GM23338 (cell line): ENCODE measurements at regions not wholly inside any gene's neighbourhood (a gene's known extent, or its start where the extent isn't known, plus 50 kb on each side); places are given as distances from the start of the nearest gene placed in this dataset.

ENCODE experiments used
- EZH2 ChIP-seq: fragments of 200-600 bp; sonication (generic); IDR thresholded peaks from one replicate; pipeline ENCODE4 v1.8.0; 2017; ENCODE audit warnings: antibody characterized with exemption, mild to moderate bottlenecking, low read depth; ENCODE audit not compliant: unreplicated experiment
- EZH2phosphoT487 ChIP-seq: fragments of 200-600 bp; sonication (generic); IDR thresholded peaks from one replicate; pipeline ENCODE4 v1.8.1; 2018; ENCODE audit warnings: antibody characterized with exemption; ENCODE audit not compliant: unreplicated experiment
- STAT1 ChIP-seq: IDR thresholded peaks from one replicate; pipeline ENCODE4 v1.6.1; 2016; ENCODE audit warnings: antibody characterized with exemption; ENCODE audit not compliant: unreplicated experiment
- ZNF114 ChIP-seq: fragments of 250-450 bp; sonication (Bioruptor Pico); IDR thresholded peaks from 2 replicates; pipeline ENCODE4 v1.5.0; 2020; ENCODE audit warnings: mild to moderate bottlenecking, moderate library complexity
- TF ChIP-seq, protein P1 (sequence below): fragments of 250-450 bp; sonication (Bioruptor Pico); IDR thresholded peaks from 2 replicates; pipeline ENCODE4 v1.5.0; 2020; ENCODE audit warnings: mild to moderate bottlenecking, moderate library complexity
- TF ChIP-seq, protein P2 (sequence below): IDR thresholded peaks from one replicate; pipeline ENCODE4 v1.6.1; 2018; ENCODE audit warnings: antibody characterized with exemption; ENCODE audit not compliant: unreplicated experiment
- TF ChIP-seq, protein P3 (sequence below): IDR thresholded peaks from 2 replicates; pipeline ENCODE4 v1.6.1; 2016; ENCODE audit warnings: antibody characterized with exemption

DNA sequence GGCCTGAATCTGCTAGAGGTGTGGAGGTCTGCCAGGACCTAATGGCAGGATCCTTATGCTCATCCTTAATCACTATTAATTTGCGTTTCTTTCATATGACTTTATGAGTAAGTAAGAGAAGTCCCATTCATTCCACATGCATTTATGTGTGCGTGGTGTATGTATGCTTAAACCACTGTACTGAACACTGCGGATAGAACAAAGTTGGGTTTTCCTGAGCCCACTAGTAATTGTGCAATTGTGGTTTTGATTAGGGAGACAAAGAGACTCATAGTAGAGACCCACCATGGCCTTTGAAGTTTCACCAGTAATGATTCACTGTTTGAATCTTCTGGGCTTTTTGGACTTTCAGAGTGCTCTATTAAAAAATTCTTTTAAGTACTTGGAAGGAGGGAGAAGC is 498.5 kb upstream of the DIPK2B start (continued):
- TF ChIP-seq, protein P1, sequence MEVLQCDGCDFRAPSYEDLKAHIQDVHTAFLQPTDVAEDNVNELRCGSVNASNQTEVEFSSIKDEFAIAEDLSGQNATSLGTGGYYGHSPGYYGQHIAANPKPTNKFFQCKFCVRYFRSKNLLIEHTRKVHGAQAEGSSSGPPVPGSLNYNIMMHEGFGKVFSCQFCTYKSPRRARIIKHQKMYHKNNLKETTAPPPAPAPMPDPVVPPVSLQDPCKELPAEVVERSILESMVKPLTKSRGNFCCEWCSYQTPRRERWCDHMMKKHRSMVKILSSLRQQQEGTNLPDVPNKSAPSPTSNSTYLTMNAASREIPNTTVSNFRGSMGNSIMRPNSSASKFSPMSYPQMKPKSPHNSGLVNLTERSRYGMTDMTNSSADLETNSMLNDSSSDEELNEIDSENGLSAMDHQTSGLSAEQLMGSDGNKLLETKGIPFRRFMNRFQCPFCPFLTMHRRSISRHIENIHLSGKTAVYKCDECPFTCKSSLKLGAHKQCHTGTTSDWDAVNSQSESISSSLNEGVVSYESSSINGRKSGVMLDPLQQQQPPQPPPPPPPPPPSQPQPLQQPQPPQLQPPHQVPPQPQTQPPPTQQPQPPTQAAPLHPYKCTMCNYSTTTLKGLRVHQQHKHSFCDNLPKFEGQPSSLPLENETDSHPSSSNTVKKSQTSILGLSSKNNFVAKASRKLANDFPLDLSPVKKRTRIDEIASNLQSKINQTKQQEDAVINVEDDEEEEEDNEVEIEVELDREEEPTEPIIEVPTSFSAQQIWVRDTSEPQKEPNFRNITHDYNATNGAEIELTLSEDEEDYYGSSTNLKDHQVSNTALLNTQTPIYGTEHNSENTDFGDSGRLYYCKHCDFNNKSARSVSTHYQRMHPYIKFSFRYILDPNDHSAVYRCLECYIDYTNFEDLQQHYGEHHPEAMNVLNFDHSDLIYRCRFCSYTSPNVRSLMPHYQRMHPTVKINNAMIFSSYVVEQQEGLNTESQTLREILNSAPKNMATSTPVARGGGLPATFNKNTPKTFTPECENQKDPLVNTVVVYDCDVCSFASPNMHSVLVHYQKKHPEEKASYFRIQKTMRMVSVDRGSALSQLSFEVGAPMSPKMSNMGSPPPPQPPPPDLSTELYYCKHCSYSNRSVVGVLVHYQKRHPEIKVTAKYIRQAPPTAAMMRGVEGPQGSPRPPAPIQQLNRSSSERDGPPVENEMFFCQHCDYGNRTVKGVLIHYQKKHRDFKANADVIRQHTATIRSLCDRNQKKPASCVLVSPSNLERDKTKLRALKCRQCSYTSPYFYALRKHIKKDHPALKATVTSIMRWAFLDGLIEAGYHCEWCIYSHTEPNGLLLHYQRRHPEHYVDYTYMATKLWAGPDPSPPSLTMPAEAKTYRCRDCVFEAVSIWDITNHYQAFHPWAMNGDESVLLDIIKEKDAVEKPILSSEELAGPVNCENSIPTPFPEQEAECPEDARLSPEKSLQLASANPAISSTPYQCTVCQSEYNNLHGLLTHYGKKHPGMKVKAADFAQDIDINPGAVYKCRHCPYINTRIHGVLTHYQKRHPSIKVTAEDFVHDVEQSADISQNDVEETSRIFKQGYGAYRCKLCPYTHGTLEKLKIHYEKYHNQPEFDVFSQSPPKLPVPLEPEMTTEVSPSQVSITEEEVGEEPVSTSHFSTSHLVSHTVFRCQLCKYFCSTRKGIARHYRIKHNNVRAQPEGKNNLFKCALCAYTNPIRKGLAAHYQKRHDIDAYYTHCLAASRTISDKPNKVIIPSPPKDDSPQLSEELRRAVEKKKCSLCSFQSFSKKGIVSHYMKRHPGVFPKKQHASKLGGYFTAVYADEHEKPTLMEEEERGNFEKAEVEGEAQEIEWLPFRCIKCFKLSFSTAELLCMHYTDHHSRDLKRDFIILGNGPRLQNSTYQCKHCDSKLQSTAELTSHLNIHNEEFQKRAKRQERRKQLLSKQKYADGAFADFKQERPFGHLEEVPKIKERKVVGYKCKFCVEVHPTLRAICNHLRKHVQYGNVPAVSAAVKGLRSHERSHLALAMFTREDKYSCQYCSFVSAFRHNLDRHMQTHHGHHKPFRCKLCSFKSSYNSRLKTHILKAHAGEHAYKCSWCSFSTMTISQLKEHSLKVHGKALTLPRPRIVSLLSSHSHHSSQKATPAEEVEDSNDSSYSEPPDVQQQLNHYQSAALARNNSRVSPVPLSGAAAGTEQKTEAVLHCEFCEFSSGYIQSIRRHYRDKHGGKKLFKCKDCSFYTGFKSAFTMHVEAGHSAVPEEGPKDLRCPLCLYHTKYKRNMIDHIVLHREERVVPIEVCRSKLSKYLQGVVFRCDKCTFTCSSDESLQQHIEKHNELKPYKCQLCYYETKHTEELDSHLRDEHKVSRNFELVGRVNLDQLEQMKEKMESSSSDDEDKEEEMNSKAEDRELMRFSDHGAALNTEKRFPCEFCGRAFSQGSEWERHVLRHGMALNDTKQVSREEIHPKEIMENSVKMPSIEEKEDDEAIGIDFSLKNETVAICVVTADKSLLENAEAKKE (CRISPR knock-in tag), result no peak
- TF ChIP-seq EZH2, result no peak
- TF ChIP-seq, protein P2, sequence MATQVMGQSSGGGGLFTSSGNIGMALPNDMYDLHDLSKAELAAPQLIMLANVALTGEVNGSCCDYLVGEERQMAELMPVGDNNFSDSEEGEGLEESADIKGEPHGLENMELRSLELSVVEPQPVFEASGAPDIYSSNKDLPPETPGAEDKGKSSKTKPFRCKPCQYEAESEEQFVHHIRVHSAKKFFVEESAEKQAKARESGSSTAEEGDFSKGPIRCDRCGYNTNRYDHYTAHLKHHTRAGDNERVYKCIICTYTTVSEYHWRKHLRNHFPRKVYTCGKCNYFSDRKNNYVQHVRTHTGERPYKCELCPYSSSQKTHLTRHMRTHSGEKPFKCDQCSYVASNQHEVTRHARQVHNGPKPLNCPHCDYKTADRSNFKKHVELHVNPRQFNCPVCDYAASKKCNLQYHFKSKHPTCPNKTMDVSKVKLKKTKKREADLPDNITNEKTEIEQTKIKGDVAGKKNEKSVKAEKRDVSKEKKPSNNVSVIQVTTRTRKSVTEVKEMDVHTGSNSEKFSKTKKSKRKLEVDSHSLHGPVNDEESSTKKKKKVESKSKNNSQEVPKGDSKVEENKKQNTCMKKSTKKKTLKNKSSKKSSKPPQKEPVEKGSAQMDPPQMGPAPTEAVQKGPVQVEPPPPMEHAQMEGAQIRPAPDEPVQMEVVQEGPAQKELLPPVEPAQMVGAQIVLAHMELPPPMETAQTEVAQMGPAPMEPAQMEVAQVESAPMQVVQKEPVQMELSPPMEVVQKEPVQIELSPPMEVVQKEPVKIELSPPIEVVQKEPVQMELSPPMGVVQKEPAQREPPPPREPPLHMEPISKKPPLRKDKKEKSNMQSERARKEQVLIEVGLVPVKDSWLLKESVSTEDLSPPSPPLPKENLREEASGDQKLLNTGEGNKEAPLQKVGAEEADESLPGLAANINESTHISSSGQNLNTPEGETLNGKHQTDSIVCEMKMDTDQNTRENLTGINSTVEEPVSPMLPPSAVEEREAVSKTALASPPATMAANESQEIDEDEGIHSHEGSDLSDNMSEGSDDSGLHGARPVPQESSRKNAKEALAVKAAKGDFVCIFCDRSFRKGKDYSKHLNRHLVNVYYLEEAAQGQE, result no peak
- no peak for TF ChIP-seq STAT1
- TF ChIP-seq, protein P3, sequence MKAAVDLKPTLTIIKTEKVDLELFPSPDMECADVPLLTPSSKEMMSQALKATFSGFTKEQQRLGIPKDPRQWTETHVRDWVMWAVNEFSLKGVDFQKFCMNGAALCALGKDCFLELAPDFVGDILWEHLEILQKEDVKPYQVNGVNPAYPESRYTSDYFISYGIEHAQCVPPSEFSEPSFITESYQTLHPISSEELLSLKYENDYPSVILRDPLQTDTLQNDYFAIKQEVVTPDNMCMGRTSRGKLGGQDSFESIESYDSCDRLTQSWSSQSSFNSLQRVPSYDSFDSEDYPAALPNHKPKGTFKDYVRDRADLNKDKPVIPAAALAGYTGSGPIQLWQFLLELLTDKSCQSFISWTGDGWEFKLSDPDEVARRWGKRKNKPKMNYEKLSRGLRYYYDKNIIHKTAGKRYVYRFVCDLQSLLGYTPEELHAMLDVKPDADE, result no peak
- no peak for TF ChIP-seq EZH2phosphoT487
- TF ChIP-seq ZNF114 (CRISPR knock-in tag), result no peak
